Neural progenitor cell (in vitro differentiated cells): ENCODE measurements at regions not wholly inside any gene's neighbourhood (a gene's known extent, or its start where the extent isn't known, plus 50 kb on each side); places are given as distances from the start of the nearest gene placed in this dataset.

Experiments used
- DNase-seq: peaks from one replicate; pipeline ENCODE4 v3.0.0-alpha.2; 2016; ENCODE audit warnings: low spot score
- H2AFZ ChIP-seq: fragments of 200-600 bp; sonication (generic); replicated peaks from 2 replicates; pipeline ENCODE4 v1.6.1; 2016; ENCODE audit warnings: antibody characterized with exemption
- H3F3A ChIP-seq: fragments of 200-600 bp; sonication (generic); 2 replicates; pipeline ENCODE4 v1.6.1; 2016; ENCODE audit warnings: antibody characterized with exemption, low read depth
- H3K27ac ChIP-seq: fragments of 200-600 bp; sonication (generic); 2 replicates; pipeline ENCODE4 v1.5.1; 2016; ENCODE audit warnings: mild to moderate bottlenecking
- H3K27me3 ChIP-seq: fragments of 200-600 bp; sonication (generic); 2 replicates; pipeline ENCODE4 v1.6.1; 2016; ENCODE audit warnings: mild to moderate bottlenecking, moderate library complexity
- H3K36me3 ChIP-seq: fragments of 200-600 bp; sonication (generic); 2 replicates; pipeline ENCODE4 v1.5.1; 2016
- H3K4me1 ChIP-seq: fragments of 200-600 bp; sonication (generic); 2 replicates; pipeline ENCODE4 v1.6.1; 2016; ENCODE audit warnings: mixed run types
- H3K4me2 ChIP-seq: fragments of 200-600 bp; sonication (generic); 2 replicates; pipeline ENCODE4 v1.6.1; 2016
- H3K4me3 ChIP-seq: fragments of 200-600 bp; sonication (generic); 2 replicates; pipeline ENCODE4 v1.5.1; 2016
- H3K79me2 ChIP-seq: fragments of 200-600 bp; sonication (generic); 2 replicates; pipeline ENCODE4 v1.6.1; 2016; ENCODE audit warnings: low read depth
- H3K9ac ChIP-seq: fragments of 200-600 bp; sonication (generic); 2 replicates; pipeline ENCODE4 v1.6.1; 2016
- H3K9me3 ChIP-seq: fragments of 200-600 bp; sonication (generic); 2 replicates; pipeline ENCODE4 v1.5.1; 2016; ENCODE audit warnings: low read depth
- H4K20me1 ChIP-seq: fragments of 200-600 bp; sonication (generic); 2 replicates; pipeline ENCODE4 v1.6.1; 2016; ENCODE audit warnings: low read depth
- H3K27ac Mint-ChIP-seq: 3 replicates; pipeline ENCODE4 v1.8.0; 2021; ENCODE audit warnings: mixed read lengths
- H3K27me3 Mint-ChIP-seq: 2 replicates; pipeline ENCODE4 v1.8.0; 2022; ENCODE audit warnings: low read depth, mild to moderate bottlenecking, inconsistent platforms, moderate library complexity, mixed read lengths; ENCODE audit not compliant: insufficient read depth
- H3K36me3 Mint-ChIP-seq: 3 replicates; pipeline ENCODE4 v1.8.0; 2021; ENCODE audit warnings: mixed read lengths
- H3K4me1 Mint-ChIP-seq: 3 replicates; pipeline ENCODE4 v1.8.0; 2021; ENCODE audit warnings: mixed read lengths
- H3K4me3 Mint-ChIP-seq: 3 replicates; pipeline ENCODE4 v1.8.0; 2021; ENCODE audit warnings: mild to moderate bottlenecking, moderate library complexity, mixed read lengths
- H3K9me3 Mint-ChIP-seq: 3 replicates; pipeline ENCODE4 v1.8.0; 2020; ENCODE audit warnings: mixed read lengths
- EZH2 ChIP-seq: fragments of 200-600 bp; sonication (generic); IDR thresholded peaks from 2 replicates; pipeline ENCODE4 v1.6.1; 2017; ENCODE audit warnings: antibody characterized with exemption, mild to moderate bottlenecking, moderate library complexity
- EZH2phosphoT487 ChIP-seq: fragments of 200-600 bp; sonication (generic); IDR thresholded peaks from 2 replicates; pipeline ENCODE4 v1.6.1; 2017; ENCODE audit warnings: antibody characterized with exemption
- TF ChIP-seq, protein P1 (sequence below): fragments of 200-600 bp; sonication (generic); IDR thresholded peaks from 2 replicates; pipeline ENCODE4 v1.5.1; 2017; ENCODE audit warnings: antibody characterized with exemption, mild to moderate bottlenecking

DNA sequence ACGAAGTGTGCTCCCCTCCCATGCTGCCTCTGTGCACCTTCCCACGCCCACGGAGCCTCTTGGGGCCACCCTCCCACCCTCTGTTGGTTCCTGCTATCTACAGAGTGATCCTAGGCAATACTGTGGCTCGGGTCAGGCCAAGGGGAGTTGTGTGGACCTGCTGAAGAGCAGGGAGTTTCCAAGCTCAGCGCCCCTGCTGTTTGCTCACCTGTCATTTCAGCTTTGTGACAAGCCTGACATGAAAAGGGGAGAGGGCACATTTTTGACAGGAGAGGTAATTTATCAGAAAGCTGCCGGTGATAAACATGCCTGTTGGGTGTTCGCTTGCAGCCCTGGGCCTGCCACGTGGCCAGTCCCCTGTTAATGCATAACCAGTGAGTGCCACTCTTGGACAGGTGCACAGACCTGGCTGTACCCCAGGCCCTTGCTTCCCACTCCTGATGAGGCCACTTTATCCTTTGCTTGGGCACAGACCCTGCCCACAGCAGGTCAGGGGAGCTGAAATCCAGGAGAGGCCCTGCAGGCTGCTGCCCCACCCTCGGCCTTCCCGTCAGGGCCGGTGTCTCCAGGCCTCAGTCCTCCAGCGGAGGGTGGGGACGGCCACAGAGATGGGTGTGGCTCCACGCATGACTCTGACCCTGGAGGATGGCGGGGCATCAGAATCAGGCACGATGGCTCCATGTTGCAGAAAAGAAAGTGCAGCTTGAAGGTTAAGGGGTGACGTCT, 201.5 kb upstream of the GPR12 start:
- no peaks in the 10 kb centered on the region for H3K9me3 Mint-ChIP-seq
- Histone ChIP-seq H3K4me1 (peaks cover 6% of the 10 kb centered on the region), H3K4me2 (no peak overlapping the region), H3K79me2 (no peaks in the 10 kb centered on the region), H3K4me3 (no peak overlapping the region), H3K9ac (no peak overlapping the region), H3K36me3 (no peaks in the 10 kb centered on the region), H4K20me1 (no peaks in the 10 kb centered on the region), H2AFZ (no peak overlapping the region), H3F3A (no peaks in the 10 kb centered on the region), H3K27ac (no peak overlapping the region), H3K27me3 (no peaks in the 10 kb centered on the region), H3K9me3 (no peaks in the 10 kb centered on the region)
- no peak overlapping the region for H3K4me3 Mint-ChIP-seq
- H3K27me3 Mint-ChIP-seq: peaks cover 6% of the 10 kb centered on the region
- no peak for DNase-seq
- peaks cover 13% of the 10 kb centered on the region for H3K4me1 Mint-ChIP-seq
- H3K36me3 Mint-ChIP-seq: no peaks in the 10 kb centered on the region
- no peak overlapping the region for H3K27ac Mint-ChIP-seq
- TF ChIP-seq, protein P1, sequence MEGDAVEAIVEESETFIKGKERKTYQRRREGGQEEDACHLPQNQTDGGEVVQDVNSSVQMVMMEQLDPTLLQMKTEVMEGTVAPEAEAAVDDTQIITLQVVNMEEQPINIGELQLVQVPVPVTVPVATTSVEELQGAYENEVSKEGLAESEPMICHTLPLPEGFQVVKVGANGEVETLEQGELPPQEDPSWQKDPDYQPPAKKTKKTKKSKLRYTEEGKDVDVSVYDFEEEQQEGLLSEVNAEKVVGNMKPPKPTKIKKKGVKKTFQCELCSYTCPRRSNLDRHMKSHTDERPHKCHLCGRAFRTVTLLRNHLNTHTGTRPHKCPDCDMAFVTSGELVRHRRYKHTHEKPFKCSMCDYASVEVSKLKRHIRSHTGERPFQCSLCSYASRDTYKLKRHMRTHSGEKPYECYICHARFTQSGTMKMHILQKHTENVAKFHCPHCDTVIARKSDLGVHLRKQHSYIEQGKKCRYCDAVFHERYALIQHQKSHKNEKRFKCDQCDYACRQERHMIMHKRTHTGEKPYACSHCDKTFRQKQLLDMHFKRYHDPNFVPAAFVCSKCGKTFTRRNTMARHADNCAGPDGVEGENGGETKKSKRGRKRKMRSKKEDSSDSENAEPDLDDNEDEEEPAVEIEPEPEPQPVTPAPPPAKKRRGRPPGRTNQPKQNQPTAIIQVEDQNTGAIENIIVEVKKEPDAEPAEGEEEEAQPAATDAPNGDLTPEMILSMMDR: no peak
- TF ChIP-seq EZH2phosphoT487 (no peak), EZH2 (no peak)

DNA sequence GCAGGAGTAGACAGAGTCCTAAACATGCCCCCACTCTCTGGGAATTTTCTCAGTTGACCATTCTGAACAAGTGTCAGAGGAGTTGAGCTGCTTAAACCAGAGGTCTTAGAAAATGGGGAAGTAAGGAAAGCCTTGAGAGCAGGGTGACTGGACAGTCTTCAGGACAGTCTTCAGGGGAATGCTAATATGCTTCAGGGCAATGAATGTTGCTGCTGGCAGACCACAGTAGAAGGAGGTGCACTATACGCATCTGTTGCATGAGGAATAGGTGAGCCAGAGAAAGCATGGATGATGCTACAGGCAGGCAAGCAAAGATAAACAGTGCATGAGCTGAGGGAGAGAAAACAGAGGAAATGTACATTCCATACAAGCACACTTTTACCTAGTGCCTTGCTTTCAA, 196.6 kb upstream of the GPR12 start:
- no peaks in the 10 kb centered on the region for H3K36me3 ChIP-seq
- no peak overlapping the region for H3K9ac ChIP-seq
- peaks cover 10% of the 10 kb centered on the region for H3K4me1 Mint-ChIP-seq
- no peaks in the 10 kb centered on the region for H3K27me3 ChIP-seq
- no peak overlapping the region for H3K27ac Mint-ChIP-seq
- no peak overlapping the region for H3K4me2 ChIP-seq
- H3K4me3 ChIP-seq: no peak overlapping the region
- peaks cover 12% of the 10 kb centered on the region for H3K4me1 ChIP-seq
- H3K4me3 Mint-ChIP-seq: no peak overlapping the region
- H3F3A ChIP-seq: no peaks in the 10 kb centered on the region
- H3K36me3 Mint-ChIP-seq: no peaks in the 10 kb centered on the region
- H3K27ac ChIP-seq: no peak overlapping the region
- no peaks in the 10 kb centered on the region for H3K79me2 ChIP-seq
- no peaks in the 10 kb centered on the region for H4K20me1 ChIP-seq
- peaks cover 4% of the 10 kb centered on the region for H3K27me3 Mint-ChIP-seq
- peak overlapping the region; percentile 26 for H2AFZ ChIP-seq
- no peaks in the 10 kb centered on the region for H3K9me3 Mint-ChIP-seq
- no peak for DNase-seq
- H3K9me3 ChIP-seq: no peaks in the 10 kb centered on the region
- TF ChIP-seq EZH2phosphoT487 (no peak), EZH2 (no peak)
- TF ChIP-seq, protein P1: no peak

DNA sequence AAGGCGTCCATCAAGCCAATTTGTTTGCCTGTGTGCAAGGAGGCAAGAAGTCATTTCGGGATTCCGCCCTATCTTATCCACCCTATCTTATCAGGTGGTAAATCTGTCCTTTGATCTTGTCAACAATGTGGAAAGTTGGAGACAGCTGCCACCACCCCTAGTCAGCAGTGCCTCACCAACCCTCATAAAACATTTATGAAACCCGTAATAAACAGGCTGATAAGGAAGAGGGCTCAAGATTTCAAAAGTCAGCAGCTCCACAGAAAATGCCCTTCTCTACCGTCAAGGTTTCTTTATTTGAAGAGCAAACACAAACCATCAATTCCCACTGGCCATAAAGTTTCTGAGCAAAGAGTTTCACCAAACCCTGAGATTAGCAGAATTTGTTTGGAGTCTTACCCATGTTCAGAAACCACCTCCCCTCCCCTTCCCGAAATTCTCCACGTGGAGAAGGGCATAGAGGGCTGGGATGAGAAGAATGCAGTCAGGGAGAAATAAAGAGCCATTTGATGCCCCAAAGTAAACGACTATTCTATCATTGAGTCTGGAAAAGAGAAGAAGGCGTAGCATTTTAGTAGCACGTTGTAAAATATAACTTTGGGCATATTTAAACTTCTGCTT, 196.0 kb upstream of the GPR12 start:
- TF ChIP-seq EZH2phosphoT487: no peak
- no peak for TF ChIP-seq EZH2
- TF ChIP-seq, protein P1: no peak
- H3K4me2 ChIP-seq: no peak overlapping the region
- no peaks in the 10 kb centered on the region for H3K9me3 ChIP-seq
- Mint-ChIP-seq H3K36me3 (no peaks in the 10 kb centered on the region), H3K9me3 (no peaks in the 10 kb centered on the region), H3K27me3 (peaks cover 6% of the 10 kb centered on the region), H3K4me1 (peaks cover 10% of the 10 kb centered on the region), H3K4me3 (no peak overlapping the region), H3K27ac (no peak overlapping the region)
- peak overlapping the region; percentile 26 for H2AFZ ChIP-seq
- H4K20me1 ChIP-seq: no peaks in the 10 kb centered on the region
- no peaks in the 10 kb centered on the region for H3K27me3 ChIP-seq
- peaks cover 12% of the 10 kb centered on the region for H3K4me1 ChIP-seq
- no peaks in the 10 kb centered on the region for H3K36me3 ChIP-seq
- no peak overlapping the region for H3K27ac ChIP-seq
- H3F3A ChIP-seq: no peaks in the 10 kb centered on the region
- no peak overlapping the region for H3K9ac ChIP-seq
- no peaks in the 10 kb centered on the region for H3K79me2 ChIP-seq
- DNase-seq: no peak
- H3K4me3 ChIP-seq: no peak overlapping the region
